ENCODE measurements at regions not wholly inside any gene's neighbourhood (a gene's known extent, or its start where the extent isn't known, plus 50 kb on each side); places are given as distances from the start of the nearest gene placed in this dataset.
"Not testable (repeated sequence)": the region's sequence is repeated elsewhere in the genome, so short reads cannot be mapped to it uniquely, and the experiment has no call there.

DNA sequence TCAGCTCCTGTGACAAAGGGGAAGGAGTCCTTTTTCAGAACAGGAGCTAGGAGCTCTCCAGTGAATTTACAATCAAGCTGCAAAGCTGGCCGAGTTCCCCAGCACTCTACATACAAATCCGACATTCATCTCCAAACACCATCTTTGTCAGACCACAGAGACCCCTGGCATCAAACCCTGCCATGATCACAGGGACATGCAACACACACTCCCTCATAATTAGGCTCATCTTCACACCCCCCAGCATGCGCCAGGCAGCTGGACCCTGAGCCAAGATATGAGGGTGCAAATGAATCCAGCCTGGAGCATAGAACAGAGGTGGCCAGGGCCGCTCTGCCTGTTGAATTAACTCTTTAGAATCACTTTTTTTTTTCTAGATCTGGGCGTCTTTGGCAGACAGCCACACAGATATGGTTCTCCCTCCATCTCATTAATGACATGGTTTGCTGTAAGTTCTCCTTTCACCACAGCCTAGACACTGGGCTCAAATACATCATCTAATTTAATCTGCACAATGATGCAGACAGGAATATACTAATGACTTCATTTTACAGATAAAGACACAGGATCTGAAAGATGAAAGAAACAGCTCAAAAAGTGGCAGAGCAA, 366.3 kb downstream of the NPIPA8 start:
- intact Hi-C loops (cut with micrococcal nuclease): no loop called here
- Mint-ChIP-seq H3K4me1 (ENCODE audit: low read depth) (no peaks in the 10 kb centered on the region), H3K9me3 (no peaks in the 10 kb centered on the region), H3K4me3 (no peak overlapping the region), H3K27ac (no peak overlapping the region), H3K27me3 (no peaks in the 10 kb centered on the region), H3K36me3 (ENCODE audit: low read depth) (no peaks in the 10 kb centered on the region)

DNA sequence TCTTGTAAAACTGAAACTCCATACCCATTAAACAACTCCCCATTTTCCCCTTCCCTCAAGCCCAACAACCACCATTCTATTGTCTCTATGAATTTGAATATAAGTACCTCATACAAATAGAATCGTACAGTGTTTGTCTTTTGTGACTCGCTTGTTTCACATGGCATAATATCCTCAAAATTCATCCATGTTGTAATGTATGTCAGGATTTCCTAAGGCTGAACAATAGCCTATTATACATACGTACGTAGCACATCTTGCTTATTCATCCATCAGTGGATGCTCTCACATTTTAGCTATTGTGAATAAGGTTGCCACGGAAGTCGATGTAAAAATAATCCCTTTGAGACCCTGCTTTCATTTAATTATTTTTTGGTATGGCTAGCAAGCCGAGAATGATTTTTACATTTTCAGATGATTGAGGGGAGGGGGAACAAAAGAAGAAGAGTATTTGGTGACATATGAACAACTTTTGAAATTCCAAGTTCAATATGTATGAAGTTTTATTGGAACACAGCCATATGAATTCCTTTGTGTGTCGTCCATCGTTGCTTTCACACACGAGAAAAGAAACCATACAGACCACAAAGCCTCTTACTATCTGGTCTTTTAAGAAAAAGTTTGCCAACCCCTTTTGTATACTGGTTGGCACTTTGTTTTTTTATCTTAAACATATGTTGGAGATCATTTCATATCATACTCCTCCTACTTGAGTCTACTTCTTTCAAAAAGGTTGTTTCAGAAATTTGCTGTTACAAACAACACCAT, 371.2 kb downstream of the NPIPA8 start:
- intact Hi-C loops (cut with micrococcal nuclease): no loop called here
- H3K27me3 Mint-ChIP-seq: no peaks in the 10 kb centered on the region
- no peak overlapping the region for H3K4me3 Mint-ChIP-seq
- no peaks in the 10 kb centered on the region for H3K4me1 Mint-ChIP-seq (ENCODE audit: low read depth)
- H3K27ac Mint-ChIP-seq: no peak overlapping the region
- no peaks in the 10 kb centered on the region for H3K36me3 Mint-ChIP-seq (ENCODE audit: low read depth)
- H3K9me3 Mint-ChIP-seq: no peaks in the 10 kb centered on the region

DNA sequence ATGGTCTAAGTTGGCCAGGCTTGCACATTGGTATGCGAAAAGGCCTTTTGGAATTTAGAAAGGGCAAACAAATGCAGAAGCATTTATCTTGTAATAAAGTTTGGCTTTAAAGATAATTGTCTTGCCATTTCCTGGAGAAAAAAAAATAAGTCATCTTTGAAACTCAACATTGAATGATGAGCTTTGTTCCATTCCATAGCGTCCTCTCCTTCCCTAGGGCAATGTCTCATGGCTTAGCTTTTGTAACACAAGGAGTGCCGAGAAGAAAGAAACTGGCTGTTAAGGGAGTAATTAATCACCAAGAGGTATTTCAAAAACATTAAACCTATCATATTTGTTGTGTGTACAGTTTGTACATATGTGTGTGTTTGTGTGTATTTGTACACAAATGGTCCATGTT, 372.3 kb downstream of the NPIPA8 start:
- no peaks in the 10 kb centered on the region for H3K27me3 Mint-ChIP-seq
- H3K4me1 Mint-ChIP-seq (ENCODE audit: low read depth): no peaks in the 10 kb centered on the region
- intact Hi-C loops (cut with micrococcal nuclease): no loop called here
- H3K36me3 Mint-ChIP-seq (ENCODE audit: low read depth): no peaks in the 10 kb centered on the region
- no peaks in the 10 kb centered on the region for H3K9me3 Mint-ChIP-seq
- no peak overlapping the region for H3K27ac Mint-ChIP-seq
- H3K4me3 Mint-ChIP-seq: no peak overlapping the region

DNA sequence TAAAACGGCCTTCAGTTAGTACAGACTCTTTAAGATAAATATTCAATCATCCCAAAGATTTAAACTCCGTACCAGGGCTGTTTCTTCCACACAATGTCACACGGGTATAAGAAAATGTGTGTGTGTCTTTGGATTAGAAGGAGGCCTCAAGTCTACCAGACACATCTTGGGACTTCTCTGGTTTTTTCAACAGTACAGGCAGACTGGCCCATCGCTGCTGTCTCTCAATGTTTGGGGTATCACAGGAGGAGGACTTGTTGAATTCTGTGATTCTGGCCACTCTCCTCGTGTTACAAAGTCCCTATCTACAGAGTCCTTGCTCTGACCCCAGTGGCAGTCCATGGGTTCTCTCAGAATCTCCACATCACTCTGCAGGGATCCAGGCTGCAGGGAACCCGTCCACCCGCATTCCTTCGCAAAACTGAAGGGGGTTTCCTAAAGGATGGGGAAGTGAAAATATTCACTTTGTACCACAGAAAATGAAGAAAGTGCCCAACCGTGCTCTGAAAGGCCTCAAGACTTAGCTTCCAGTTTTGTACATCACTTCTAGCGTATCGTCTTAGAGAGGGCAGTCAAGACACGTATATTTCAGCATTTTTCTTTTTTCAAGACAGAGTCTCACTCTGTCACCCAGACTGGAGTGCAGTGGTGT, 373.2 kb downstream of the NPIPA8 start:
- no peaks in the 10 kb centered on the region for H3K27me3 Mint-ChIP-seq
- no peak overlapping the region for H3K4me3 Mint-ChIP-seq
- no peaks in the 10 kb centered on the region for H3K9me3 Mint-ChIP-seq
- no peaks in the 10 kb centered on the region for H3K4me1 Mint-ChIP-seq (ENCODE audit: low read depth)
- no peaks in the 10 kb centered on the region for H3K36me3 Mint-ChIP-seq (ENCODE audit: low read depth)
- intact Hi-C loops (cut with micrococcal nuclease): no loop called here
- H3K27ac Mint-ChIP-seq: no peak overlapping the region

DNA sequence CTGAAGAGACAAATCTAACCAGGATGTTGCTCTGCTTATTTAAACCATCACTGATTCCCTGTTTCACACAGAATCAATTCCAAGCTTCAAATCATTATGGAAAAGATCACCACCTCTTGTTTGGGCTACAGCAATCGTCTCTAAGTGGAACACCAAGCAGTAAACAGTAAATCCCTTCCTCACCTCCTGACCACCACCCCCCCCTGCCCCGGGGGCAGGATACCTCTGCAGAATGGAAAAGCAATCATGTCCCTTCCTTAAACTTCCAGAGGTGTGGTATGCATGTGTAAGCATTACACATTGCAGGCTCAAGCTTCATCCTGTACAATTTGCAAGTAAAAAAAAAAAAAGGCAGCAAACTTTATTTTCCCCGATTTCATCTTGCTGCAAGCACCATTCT, 373.8 kb downstream of the NPIPA8 start:
- Mint-ChIP-seq H3K27ac (no peak overlapping the region), H3K4me3 (no peak overlapping the region), H3K4me1 (ENCODE audit: low read depth) (no peaks in the 10 kb centered on the region), H3K27me3 (no peaks in the 10 kb centered on the region), H3K36me3 (ENCODE audit: low read depth) (no peaks in the 10 kb centered on the region), H3K9me3 (no peaks in the 10 kb centered on the region)
- intact Hi-C loops (cut with micrococcal nuclease): no loop called here

DNA sequence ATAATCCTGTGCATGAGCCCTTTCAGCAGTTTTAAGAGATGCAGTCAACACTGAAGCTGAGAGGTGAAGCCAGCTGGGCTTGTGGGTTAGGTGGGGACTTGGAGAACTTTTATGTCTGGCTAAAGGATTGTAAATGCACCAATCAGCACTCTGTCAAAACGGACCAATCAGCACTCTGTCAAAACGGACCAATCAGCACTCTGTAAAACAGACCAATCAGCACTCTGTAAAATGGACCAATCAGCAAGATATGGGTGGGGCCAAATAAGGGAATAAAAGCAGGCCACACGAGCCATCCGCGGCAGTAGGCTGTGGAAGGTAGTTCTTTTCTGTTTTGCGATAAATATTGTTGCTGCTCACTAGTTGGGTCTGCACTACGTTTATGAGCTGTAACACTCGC, 374.7 kb downstream of the NPIPA8 start:
- not testable (repeated sequence) for H3K27me3 Mint-ChIP-seq

DNA sequence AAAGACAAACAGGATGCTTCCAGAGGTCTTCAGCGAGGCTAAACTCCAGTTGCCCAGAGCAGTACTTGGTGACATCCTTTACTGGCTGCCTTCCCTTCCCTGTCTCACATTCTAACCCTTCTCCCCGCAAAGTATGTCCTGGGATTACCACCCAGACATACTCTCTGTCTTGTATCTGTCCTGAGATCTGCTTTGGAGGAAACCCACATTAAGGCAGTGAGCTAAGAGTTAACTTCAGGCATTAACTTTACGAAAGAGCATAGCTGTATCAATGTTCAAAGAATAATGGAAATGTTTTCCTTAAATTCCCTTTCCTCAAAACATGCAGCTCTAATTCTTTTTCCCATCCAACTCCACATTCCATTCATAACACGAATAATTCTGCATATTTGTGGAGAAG, 385.2 kb downstream of the NPIPA8 start:
- Mint-ChIP-seq H3K36me3 (ENCODE audit: low read depth) (no peaks in the 10 kb centered on the region), H3K4me3 (no peak overlapping the region), H3K9me3 (no peaks in the 10 kb centered on the region), H3K4me1 (ENCODE audit: low read depth) (peaks cover 12% of the 10 kb centered on the region), H3K27ac (no peak overlapping the region), H3K27me3 (peaks cover 13% of the 10 kb centered on the region)
- intact Hi-C loops (cut with micrococcal nuclease): no loop called here

More for the DNA sequence above, 374.7 kb downstream of the NPIPA8 start:
- H3K4me3 Mint-ChIP-seq; H3K36me3 Mint-ChIP-seq (ENCODE audit: low read depth); intact Hi-C loops (cut with micrococcal nuclease); H3K4me1 Mint-ChIP-seq (ENCODE audit: low read depth); H3K27ac Mint-ChIP-seq; H3K9me3 Mint-ChIP-seq: not testable (repeated sequence)

DNA sequence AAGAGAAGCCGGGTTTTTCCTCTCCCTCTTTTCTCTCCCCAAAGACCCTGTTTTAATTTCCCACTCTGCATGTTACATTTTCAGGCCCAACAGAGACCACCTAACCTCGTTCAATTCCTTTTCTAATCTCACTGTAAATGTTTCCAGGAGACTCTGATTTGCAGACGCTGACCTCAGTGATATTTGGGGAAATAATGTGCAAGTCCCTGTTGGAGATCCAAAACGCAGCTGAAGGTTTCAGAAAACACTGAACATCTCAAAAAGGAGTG, 386.6 kb downstream of the NPIPA8 start:
- intact Hi-C loops (cut with micrococcal nuclease): no loop called here

DNA sequence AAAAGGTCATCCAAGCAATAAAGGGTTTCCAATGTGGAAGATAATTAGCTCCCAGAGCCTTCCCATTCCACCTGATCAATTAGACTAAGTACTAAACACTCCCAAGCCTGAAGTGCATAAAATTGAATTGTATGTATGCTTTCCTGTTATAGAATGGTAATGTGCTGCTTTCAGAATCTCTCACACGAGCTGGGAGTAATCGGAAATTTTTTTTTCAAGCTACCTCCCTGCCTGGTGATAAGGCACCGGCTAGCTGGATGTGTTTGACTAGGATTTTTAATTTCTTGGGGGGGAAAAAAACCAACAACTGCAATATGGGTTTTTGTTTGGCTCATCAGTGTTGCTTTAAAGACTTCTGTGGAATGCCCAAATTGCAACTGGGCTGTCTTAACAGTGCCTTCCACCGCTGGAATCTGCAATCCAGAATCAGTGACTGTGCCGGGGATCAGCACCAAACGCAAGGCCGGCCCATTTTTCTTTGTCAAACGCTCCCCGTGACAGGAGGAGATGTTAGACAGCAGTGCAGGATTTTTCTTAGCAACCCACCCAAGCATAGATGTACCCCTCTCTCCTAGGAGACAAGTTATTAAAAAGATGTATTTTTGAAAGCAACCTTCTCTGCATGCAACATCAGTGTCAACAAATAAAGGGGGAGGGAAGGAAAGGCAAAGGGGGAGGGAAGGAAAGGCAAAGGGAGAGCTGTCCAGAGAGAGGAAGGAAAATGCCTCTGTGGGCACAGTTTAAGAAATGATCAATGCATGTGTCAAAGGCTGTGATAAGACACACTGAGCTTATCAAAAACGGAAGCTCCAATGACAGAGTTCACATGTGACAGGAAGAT, 387.2 kb downstream of the NPIPA8 start:
- intact Hi-C loops (cut with micrococcal nuclease): no loop called here
- Mint-ChIP-seq H3K9me3 (no peaks in the 10 kb centered on the region), H3K4me1 (ENCODE audit: low read depth) (peaks cover 7% of the 10 kb centered on the region), H3K36me3 (ENCODE audit: low read depth) (no peaks in the 10 kb centered on the region), H3K4me3 (no peak overlapping the region), H3K27me3 (peaks cover 13% of the 10 kb centered on the region), H3K27ac (no peak overlapping the region)

More for the DNA sequence above, 386.6 kb downstream of the NPIPA8 start:
- H3K36me3 Mint-ChIP-seq (ENCODE audit: low read depth): no peaks in the 10 kb centered on the region
- H3K27ac Mint-ChIP-seq: no peak overlapping the region
- no peaks in the 10 kb centered on the region for H3K9me3 Mint-ChIP-seq
- peaks cover 12% of the 10 kb centered on the region for H3K4me1 Mint-ChIP-seq (ENCODE audit: low read depth)
- H3K27me3 Mint-ChIP-seq: peaks cover 13% of the 10 kb centered on the region
- H3K4me3 Mint-ChIP-seq: no peak overlapping the region

DNA sequence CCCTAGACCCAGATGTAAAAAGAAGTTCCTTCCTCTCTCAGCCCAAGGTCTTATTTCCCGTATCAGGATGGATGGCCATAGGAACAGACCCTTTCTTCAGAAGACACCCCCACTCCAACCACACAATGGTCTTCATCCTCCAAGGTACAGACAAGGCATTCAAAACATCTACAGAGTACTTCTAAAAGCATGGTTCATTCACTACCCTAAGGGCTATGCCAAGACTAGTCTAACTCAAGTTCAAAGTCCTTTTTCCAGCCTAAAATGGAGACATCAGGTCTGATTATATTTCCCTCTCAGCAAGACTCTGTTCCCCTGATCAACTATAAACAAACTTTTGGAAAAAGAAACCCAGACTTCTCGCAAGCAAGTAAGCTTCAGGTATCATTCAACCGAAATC, 388.9 kb downstream of the NPIPA8 start:
- no peaks in the 10 kb centered on the region for H3K9me3 Mint-ChIP-seq
- peaks cover 13% of the 10 kb centered on the region for H3K27me3 Mint-ChIP-seq
- H3K4me3 Mint-ChIP-seq: no peak overlapping the region
- no peaks in the 10 kb centered on the region for H3K36me3 Mint-ChIP-seq (ENCODE audit: low read depth)
- peaks cover 5% of the 10 kb centered on the region for H3K4me1 Mint-ChIP-seq (ENCODE audit: low read depth)
- no peak overlapping the region for H3K27ac Mint-ChIP-seq
- intact Hi-C loops (cut with micrococcal nuclease): no loop called here

DNA sequence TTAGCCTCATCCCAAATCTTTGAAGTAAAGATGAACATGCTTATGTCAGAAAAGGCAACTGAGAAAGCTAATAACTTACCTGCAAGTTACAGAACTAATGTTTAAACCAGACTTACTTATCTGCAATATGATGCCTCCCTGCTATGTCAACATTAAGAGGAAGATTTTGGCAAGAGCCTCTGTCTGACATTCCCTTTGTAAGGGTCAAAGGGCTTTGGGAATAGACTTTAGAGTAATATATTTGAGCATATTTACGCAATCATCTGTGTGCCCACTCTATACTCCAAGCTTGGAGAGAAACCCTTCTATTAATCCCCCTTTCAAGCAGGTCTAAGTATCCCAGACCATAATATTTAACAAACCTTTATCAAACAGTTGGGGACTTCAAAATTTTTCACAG, 389.4 kb downstream of the NPIPA8 start:
- H3K4me1 Mint-ChIP-seq (ENCODE audit: low read depth): peaks cover 5% of the 10 kb centered on the region
- no peak overlapping the region for H3K4me3 Mint-ChIP-seq
- intact Hi-C loops (cut with micrococcal nuclease): no loop called here
- H3K9me3 Mint-ChIP-seq: no peaks in the 10 kb centered on the region
- no peaks in the 10 kb centered on the region for H3K36me3 Mint-ChIP-seq (ENCODE audit: low read depth)
- no peak overlapping the region for H3K27ac Mint-ChIP-seq
- peaks cover 13% of the 10 kb centered on the region for H3K27me3 Mint-ChIP-seq

DNA sequence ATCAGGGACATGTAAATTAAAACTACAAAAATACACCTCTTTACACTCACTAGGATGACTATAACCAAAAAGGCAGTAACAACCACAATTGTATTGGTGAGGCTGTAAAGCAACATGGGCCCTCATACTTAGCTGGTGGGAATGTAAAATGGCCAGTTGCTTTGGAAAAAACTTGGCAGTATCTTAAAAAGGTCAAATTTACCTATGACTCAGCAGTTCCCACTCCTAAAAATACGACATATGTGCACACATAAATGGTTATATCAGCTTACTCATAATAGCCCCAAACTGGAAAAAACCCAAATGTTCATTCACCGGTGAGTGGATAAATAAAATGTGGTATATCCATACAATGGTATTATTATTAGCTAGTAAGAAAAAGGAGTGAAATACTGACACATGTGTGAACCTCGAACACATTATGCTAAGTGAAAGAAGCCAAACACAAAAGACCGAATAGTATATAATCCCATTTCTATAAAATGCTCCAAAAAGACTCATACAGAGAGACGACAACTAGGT, 391.4 kb downstream of the NPIPA8 start:
- intact Hi-C loops (cut with micrococcal nuclease): no loop called here
- Mint-ChIP-seq H3K9me3 (no peaks in the 10 kb centered on the region), H3K27ac (no peak overlapping the region), H3K27me3 (peaks cover 11% of the 10 kb centered on the region), H3K4me3 (no peak overlapping the region), H3K4me1 (ENCODE audit: low read depth) (peaks cover 5% of the 10 kb centered on the region), H3K36me3 (ENCODE audit: low read depth) (no peaks in the 10 kb centered on the region)

DNA sequence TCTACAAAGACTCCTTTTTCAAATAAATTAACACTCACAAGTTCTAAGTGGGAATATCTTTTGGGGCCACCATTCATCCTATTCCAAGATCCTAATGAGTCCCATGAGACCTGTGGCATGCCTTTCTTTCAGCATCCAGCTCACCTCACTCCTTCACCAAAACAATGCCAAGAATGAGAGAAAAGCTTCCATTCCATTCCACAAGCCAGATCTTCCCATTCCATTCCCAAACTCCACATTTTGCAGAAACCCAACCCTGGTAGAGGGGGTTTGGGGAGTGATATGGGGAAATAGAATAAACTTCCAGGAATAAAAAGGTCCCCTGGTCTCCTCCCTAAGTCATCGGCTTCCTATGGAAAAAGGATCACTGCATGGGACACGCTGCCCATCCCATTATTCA, 392.2 kb downstream of the NPIPA8 start:
- no peaks in the 10 kb centered on the region for H3K36me3 Mint-ChIP-seq (ENCODE audit: low read depth)
- H3K9me3 Mint-ChIP-seq: no peaks in the 10 kb centered on the region
- intact Hi-C loops (cut with micrococcal nuclease): no loop called here
- H3K27me3 Mint-ChIP-seq: peaks cover 5% of the 10 kb centered on the region
- H3K4me3 Mint-ChIP-seq: no peak overlapping the region
- no peak overlapping the region for H3K27ac Mint-ChIP-seq
- H3K4me1 Mint-ChIP-seq (ENCODE audit: low read depth): no peaks in the 10 kb centered on the region

DNA sequence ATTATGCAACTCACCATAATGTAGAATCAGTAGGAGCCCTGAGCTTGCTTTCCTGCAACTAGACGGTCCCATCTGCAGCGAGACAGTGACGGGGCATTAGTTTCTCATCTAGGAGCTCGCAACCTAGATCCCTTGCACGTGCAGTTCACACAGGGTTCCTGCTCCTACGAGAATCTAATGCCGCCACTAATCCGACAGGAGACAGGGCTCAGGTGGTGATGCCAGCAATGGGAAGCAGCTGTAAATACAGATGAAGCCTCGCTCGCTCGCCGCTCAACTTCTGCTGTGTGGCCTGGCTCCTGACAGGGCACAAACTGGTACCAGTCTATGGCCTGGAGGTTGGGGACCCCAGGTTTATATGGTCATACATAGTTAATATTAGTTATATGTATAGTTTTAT, 394.5 kb downstream of the NPIPA8 start:
- no peaks in the 10 kb centered on the region for H3K27me3 Mint-ChIP-seq

More for the DNA sequence above, 394.5 kb downstream of the NPIPA8 start:
- H3K4me3 Mint-ChIP-seq: no peak overlapping the region
- no peak overlapping the region for H3K27ac Mint-ChIP-seq
- H3K4me1 Mint-ChIP-seq (ENCODE audit: low read depth): no peaks in the 10 kb centered on the region
- no peaks in the 10 kb centered on the region for H3K9me3 Mint-ChIP-seq
- H3K36me3 Mint-ChIP-seq (ENCODE audit: low read depth): no peaks in the 10 kb centered on the region
- intact Hi-C loops (cut with micrococcal nuclease): no loop called here
